Gastroesophageal sphincter (tissue), 3 donors: ENCODE measurements at regions not wholly inside any gene's neighbourhood (a gene's known extent, or its start where the extent isn't known, plus 50 kb on each side); places are given as distances from the start of the nearest gene placed in this dataset.

ENCODE experiments used
- EP300 ChIP-seq: sonication (generic); formaldehyde crosslinking; IDR thresholded peaks from one replicate; pipeline ENCODE4 v1.6.1; 2017; ENCODE audit warnings: antibody characterized with exemption, mild to moderate bottlenecking
- POLR2A ChIP-seq, 2 donors: fragments of 450-650 bp; IDR thresholded peaks; one replicate each; pipeline ENCODE4 v1.6.1; 2017; ENCODE audit warnings: antibody characterized with exemption in 2 of 2, mild to moderate bottlenecking in 2 of 2, moderate library complexity in 1 of 2
- POLR2AphosphoS5 ChIP-seq: sonication (generic); formaldehyde crosslinking; IDR thresholded peaks from one replicate; pipeline ENCODE4 v1.6.1; 2017; ENCODE audit warnings: antibody characterized with exemption
- TF ChIP-seq, protein P1 (sequence below), 4 experiments: fragments of 200-600 bp in 2 of 4; fragments of 450-650 bp in 2 of 4; sonication (generic) in 1 of 4; IDR thresholded peaks; one replicate each; pipeline ENCODE4 v1.5.1; 2017 to 2019; ENCODE audit warnings: antibody characterized with exemption in 4 of 4, mild to moderate bottlenecking in 2 of 4, moderate library complexity in 2 of 4

DNA sequence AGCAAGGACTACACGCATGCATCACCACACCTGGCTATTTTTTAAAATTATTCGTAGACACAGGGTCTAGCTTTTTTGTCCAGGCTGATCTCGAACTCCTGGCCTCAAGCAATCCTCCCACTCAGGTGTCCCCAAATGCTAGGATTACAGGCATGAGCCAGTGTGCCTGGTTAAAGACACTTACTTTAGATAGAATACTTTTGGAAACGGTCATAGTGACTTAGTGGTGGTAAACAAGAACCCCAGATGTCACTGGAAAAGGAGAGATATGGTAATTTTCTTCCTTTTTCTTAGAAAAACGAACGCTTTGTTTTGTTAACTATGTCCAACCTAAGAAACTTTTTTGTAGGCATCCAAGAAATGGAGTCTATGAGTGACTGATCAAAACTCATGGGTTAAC, 137.3 kb downstream of the TFAP2B start:
- TF ChIP-seq, protein P1, sequence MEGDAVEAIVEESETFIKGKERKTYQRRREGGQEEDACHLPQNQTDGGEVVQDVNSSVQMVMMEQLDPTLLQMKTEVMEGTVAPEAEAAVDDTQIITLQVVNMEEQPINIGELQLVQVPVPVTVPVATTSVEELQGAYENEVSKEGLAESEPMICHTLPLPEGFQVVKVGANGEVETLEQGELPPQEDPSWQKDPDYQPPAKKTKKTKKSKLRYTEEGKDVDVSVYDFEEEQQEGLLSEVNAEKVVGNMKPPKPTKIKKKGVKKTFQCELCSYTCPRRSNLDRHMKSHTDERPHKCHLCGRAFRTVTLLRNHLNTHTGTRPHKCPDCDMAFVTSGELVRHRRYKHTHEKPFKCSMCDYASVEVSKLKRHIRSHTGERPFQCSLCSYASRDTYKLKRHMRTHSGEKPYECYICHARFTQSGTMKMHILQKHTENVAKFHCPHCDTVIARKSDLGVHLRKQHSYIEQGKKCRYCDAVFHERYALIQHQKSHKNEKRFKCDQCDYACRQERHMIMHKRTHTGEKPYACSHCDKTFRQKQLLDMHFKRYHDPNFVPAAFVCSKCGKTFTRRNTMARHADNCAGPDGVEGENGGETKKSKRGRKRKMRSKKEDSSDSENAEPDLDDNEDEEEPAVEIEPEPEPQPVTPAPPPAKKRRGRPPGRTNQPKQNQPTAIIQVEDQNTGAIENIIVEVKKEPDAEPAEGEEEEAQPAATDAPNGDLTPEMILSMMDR (IDR thresholded peaks at IDR 0.05) = no peak
- TF ChIP-seq POLR2A (IDR thresholded peaks at IDR 0.05) (no peak), EP300 (no peak), POLR2AphosphoS5 (no peak)
